ENCODE measurements at regions not wholly inside any gene's neighbourhood (a gene's known extent, or its start where the extent isn't known, plus 50 kb on each side); places are given as distances from the start of the nearest gene placed in this dataset.
"Not testable (repeated sequence)": the region's sequence is repeated elsewhere in the genome, so short reads cannot be mapped to it uniquely, and the experiment has no call there.

DNA sequence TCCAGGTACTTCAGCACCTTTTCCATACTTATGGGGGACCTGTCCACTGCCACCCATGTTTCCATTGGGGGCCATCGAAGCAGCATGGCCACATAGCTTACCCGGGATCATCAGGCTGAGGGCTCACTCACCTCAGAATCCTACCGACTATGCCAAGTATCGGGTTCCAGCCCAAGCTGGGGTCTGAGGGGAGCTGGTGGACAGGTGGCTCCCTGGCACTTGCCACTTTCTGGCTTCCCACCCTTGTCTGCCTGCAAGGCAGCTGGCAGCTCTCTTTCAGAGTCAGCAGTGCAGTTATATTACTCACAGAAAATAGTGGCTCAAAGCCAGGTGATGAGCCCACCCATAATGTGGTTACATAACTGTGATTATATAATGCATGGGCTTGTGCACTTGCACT lies 1153.8 kb downstream of the STIM2 start:
- TF ChIP-seq, protein P1, sequence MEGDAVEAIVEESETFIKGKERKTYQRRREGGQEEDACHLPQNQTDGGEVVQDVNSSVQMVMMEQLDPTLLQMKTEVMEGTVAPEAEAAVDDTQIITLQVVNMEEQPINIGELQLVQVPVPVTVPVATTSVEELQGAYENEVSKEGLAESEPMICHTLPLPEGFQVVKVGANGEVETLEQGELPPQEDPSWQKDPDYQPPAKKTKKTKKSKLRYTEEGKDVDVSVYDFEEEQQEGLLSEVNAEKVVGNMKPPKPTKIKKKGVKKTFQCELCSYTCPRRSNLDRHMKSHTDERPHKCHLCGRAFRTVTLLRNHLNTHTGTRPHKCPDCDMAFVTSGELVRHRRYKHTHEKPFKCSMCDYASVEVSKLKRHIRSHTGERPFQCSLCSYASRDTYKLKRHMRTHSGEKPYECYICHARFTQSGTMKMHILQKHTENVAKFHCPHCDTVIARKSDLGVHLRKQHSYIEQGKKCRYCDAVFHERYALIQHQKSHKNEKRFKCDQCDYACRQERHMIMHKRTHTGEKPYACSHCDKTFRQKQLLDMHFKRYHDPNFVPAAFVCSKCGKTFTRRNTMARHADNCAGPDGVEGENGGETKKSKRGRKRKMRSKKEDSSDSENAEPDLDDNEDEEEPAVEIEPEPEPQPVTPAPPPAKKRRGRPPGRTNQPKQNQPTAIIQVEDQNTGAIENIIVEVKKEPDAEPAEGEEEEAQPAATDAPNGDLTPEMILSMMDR (IDR thresholded peaks at IDR 0.05; ENCODE audit: insufficient read depth, low read length), result no peak
- no peak overlapping the region for H3K4me3 ChIP-seq (ENCODE audit: low read depth, low read length)
- DNase-seq (ENCODE audit: low read depth), result no peak

DNA sequence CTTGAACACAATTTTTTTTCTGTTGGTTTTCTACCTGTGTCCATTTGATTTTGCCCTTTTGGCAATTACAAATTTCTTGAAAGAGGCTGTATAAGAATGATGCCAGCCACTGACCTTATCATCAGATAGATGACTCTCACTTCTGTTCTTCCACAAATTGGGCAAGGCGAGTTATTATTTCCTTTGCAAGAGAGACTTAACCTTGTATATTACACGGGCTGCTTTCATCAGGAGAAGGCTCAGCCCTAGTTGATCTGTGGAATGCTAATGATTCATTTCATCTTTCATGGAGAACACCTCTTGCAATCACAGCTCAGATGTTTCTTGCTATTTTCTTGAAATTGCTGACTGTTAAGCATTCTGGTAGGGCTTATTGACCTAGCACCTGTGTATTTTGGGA lies 1155.4 kb downstream of the STIM2 start:
- no peak for DNase-seq (ENCODE audit: low read depth)
- TF ChIP-seq, protein P1 (IDR thresholded peaks at IDR 0.05; ENCODE audit: insufficient read depth, low read length), result no peak
- no peak overlapping the region for H3K4me3 ChIP-seq (ENCODE audit: low read depth, low read length)

DNA sequence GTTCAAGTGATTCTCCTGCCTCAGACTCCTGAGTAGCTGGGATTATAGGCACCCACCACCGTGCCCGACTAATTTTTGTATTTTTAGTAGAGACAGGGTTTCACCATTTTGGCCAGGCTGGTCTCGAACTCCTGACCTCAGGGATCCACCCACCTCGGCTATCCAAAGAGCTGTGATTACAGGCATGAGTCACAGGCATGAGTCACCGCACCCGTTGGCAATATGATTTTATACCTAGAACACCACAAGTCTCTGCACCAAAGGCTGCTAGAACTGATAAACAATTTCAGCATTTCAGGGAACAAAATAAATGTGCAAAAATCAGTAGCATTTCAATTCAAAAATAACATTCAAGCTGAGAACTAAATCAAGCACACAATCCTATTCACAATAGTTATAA lies 1177.6 kb downstream of the STIM2 start:
- H3K4me3 ChIP-seq (ENCODE audit: low read depth, low read length), result not testable (repeated sequence)
- peak; percentile 37 for DNase-seq (ENCODE audit: low read depth)

DNA sequence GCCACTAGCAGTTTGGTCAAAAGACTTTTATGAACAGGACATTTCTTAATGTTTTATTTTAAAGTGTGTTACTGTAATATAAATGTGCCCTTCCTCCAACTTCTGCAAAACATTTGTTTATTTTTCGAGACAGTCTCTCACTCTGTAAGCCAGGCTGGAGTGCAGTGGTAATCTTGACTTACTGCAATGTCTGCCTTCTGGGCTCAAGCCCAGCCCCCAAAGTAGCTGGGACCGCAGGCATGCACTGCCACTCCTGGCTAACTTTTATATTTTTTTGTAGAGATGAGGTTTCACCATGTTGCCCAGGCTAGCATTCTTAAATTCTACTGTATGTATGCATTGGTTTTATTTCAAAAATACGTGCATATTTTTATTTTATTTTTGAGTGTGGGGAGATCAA lies 1201.9 kb downstream of the STIM2 start:
- TF ChIP-seq, protein P1 (IDR thresholded peaks at IDR 0.05; ENCODE audit: insufficient read depth, low read length), result no peak
- DNase-seq (ENCODE audit: low read depth), result no peak
- no peak overlapping the region for H3K4me3 ChIP-seq (ENCODE audit: low read depth, low read length)

DNA sequence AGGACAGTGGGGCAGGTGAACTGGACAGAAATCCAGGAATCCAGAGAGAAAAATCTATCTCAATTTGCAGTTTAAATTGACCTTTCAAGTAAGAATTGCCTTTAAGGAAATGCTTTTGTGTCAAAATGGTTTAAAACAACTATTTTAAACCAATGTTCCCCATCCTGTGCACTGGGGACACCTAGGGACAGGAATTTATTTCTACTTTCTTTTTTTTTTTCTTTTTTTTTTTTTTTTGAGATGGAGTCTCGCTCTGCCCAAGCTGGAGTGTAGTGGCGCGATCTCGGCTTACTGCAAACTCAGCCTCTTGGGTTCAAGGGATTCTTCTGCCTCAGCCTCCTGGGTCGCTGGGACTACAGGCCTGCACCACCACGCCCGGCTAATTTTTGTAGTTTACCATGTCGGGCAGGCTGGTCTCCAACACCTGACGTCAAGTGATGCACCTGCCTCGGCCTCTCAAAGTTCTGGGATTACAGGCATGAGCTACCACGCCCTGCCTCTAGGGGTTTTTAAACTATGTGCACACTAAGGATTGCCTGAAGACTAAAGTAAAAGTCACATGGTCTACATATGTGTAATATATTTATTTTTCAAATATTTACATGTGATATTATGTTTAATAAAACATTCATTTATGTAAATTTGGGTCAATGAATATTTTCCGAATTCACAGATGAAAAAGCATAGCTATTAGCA lies 1213.4 kb downstream of the STIM2 start:
- no peak for DNase-seq (ENCODE audit: low read depth)

DNA sequence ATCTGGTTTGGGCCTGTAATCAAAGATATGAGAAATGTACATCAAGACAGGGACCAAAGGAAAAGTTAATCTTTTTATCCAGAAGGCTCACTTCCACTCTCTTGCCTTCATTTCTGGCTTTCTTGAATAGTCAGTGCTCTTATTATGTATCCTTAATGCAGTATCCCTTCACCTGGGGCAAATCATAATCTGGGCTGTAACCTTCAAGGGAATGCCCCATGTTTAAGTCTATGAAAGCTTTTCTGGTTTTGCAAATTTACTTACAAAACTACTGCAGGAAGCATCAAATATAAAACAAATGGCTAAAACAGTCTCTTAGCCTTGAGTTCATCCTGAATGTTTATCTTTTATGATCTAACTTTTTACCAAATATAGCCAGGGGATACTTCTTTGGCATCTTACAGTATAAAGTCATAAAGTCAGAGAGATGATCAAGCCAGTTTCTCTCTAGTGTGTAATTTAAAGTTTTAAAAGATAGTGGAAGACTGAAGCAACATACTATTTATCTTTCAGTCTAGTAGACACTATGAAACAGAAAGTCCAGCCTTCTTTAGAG lies 1214.8 kb downstream of the STIM2 start:
- DNase-seq (ENCODE audit: low read depth), result no peak
- no peak overlapping the region for H3K4me3 ChIP-seq (ENCODE audit: low read depth, low read length)
- TF ChIP-seq, protein P1 (IDR thresholded peaks at IDR 0.05; ENCODE audit: insufficient read depth, low read length), result no peak

More for the DNA sequence above, 1213.4 kb downstream of the STIM2 start:
- H3K4me3 ChIP-seq (ENCODE audit: low read depth, low read length), result no peak overlapping the region
- TF ChIP-seq, protein P1 (IDR thresholded peaks at IDR 0.05; ENCODE audit: insufficient read depth, low read length), result no peak

DNA sequence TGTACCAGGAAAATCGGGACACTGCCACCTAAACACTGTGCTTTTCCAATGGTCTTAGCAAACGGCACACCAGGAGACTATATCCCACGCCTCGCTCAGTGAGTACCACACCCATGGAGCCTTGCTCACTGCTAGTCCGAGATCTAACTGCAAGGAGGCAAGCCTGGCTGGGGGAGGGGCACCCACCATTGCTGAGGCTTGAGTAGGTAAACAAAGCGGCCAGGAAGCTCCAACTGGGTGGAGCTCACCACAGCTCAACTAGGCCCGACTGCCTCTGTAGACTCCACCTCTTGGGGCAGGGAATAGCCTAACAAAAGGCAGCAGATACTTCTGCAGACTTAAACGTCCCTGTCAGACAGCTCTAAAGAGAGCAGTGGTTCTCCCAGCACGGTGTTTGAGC lies 1216.6 kb downstream of the STIM2 start:
- H3K4me3 ChIP-seq (ENCODE audit: low read depth, low read length), result not testable (repeated sequence)

More for the DNA sequence above, 1216.6 kb downstream of the STIM2 start:
- not testable (repeated sequence) for DNase-seq (ENCODE audit: low read depth)

Measured in fibroblast of the aortic adventitia (primary cell).